ENCODE measurements at regions not wholly inside any gene's neighbourhood (a gene's known extent, or its start where the extent isn't known, plus 50 kb on each side); places are given as distances from the start of the nearest gene placed in this dataset.

DNA sequence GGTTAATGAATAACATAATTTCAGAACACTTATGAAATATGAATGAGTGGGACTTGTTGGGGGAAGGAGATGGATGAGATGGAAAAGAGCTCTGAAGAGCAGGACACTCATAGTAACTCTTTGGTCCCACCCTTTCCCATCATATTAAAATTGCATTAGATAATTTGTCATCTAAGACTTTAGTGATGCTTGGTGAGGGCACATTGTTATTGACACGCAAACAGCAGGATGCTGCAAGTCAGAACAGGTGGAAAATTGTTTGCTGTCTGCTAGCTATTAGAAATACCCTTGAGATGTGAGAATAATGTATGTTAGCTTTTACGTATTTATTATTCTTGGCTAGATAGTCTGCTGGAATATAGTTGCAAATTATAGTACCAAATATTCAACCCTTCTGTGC, 75.7 kb downstream of the TANC2 start:
- TF ChIP-seq, protein P1, sequence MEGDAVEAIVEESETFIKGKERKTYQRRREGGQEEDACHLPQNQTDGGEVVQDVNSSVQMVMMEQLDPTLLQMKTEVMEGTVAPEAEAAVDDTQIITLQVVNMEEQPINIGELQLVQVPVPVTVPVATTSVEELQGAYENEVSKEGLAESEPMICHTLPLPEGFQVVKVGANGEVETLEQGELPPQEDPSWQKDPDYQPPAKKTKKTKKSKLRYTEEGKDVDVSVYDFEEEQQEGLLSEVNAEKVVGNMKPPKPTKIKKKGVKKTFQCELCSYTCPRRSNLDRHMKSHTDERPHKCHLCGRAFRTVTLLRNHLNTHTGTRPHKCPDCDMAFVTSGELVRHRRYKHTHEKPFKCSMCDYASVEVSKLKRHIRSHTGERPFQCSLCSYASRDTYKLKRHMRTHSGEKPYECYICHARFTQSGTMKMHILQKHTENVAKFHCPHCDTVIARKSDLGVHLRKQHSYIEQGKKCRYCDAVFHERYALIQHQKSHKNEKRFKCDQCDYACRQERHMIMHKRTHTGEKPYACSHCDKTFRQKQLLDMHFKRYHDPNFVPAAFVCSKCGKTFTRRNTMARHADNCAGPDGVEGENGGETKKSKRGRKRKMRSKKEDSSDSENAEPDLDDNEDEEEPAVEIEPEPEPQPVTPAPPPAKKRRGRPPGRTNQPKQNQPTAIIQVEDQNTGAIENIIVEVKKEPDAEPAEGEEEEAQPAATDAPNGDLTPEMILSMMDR (conservative IDR thresholded peaks at IDR 0.05) = no peak
- no peak for TF ChIP-seq ZFX (IDR thresholded peaks at IDR 0.05)

Data from C4-2B (cell line).